ENCODE measurements at regions not wholly inside any gene's neighbourhood (a gene's known extent, or its start where the extent isn't known, plus 50 kb on each side); places are given as distances from the start of the nearest gene placed in this dataset.

- H3K27me3 ChIP-seq (ENCODE audit: control insufficient read depth, insufficient read depth, low read length), result no peaks in the 10 kb centered on the region
- no peak for TF ChIP-seq EZH2 (IDR thresholded peaks at IDR 0.05; ENCODE audit: low read length, missing control alignments)
- TF ChIP-seq, protein P1, sequence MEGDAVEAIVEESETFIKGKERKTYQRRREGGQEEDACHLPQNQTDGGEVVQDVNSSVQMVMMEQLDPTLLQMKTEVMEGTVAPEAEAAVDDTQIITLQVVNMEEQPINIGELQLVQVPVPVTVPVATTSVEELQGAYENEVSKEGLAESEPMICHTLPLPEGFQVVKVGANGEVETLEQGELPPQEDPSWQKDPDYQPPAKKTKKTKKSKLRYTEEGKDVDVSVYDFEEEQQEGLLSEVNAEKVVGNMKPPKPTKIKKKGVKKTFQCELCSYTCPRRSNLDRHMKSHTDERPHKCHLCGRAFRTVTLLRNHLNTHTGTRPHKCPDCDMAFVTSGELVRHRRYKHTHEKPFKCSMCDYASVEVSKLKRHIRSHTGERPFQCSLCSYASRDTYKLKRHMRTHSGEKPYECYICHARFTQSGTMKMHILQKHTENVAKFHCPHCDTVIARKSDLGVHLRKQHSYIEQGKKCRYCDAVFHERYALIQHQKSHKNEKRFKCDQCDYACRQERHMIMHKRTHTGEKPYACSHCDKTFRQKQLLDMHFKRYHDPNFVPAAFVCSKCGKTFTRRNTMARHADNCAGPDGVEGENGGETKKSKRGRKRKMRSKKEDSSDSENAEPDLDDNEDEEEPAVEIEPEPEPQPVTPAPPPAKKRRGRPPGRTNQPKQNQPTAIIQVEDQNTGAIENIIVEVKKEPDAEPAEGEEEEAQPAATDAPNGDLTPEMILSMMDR (conservative IDR thresholded peaks at IDR 0.05 in 1 of 2, IDR thresholded peaks at IDR 0.05 in 1 of 2; ENCODE audit: low read depth in 1 of 2, low read length in 2 of 2), result no peak
- no peaks in the 10 kb centered on the region for H3K4me1 ChIP-seq (ENCODE audit: control insufficient read depth, extremely low read depth, insufficient read depth, low read length)
- no peak overlapping the region for H3K4me2 ChIP-seq (ENCODE audit: extremely low read depth, insufficient read depth, low read length)
- no peak for DNase-seq (ENCODE audit: low read depth in 2 of 2)
- no peak overlapping the region for H2AFZ ChIP-seq (ENCODE audit: low read length)
- no peaks in the 10 kb centered on the region for H3K36me3 ChIP-seq (ENCODE audit: control insufficient read depth, insufficient read depth, low read length)
- H3K4me3 ChIP-seq (replicated peaks in 1 of 4; ENCODE audit: control extremely low read depth in 1 of 4, insufficient read depth in 1 of 4, low read depth in 3 of 4, low read length in 4 of 4), result no peak overlapping the region
- no peaks in the 10 kb centered on the region for H3K79me2 ChIP-seq (ENCODE audit: control insufficient read depth, insufficient read depth, low read length)
- no peaks in the 10 kb centered on the region for H4K20me1 ChIP-seq (ENCODE audit: control insufficient read depth, extremely low read depth, insufficient read depth, low read length)
- H3K9me3 ChIP-seq (ENCODE audit: control insufficient read depth, insufficient read depth, low read depth, low read length), result no peaks in the 10 kb centered on the region
- no peak overlapping the region for H3K9ac ChIP-seq (ENCODE audit: insufficient read depth, low read length)
- H3K27ac ChIP-seq (ENCODE audit: insufficient read depth, low read length), result no peak overlapping the region
These were observed 215.4 kb downstream of the ZC3H11B start for GRCh38 chr1:219397511-219397910.

GRCh38 chr1:219391297-219391696, 217.6 kb downstream of the LYPLAL1 start:
- Histone ChIP-seq H3K4me2 (ENCODE audit: extremely low read depth, insufficient read depth, low read length) (no peak overlapping the region), H3K9ac (ENCODE audit: insufficient read depth, low read length) (no peak overlapping the region), H3K4me1 (ENCODE audit: control insufficient read depth, extremely low read depth, insufficient read depth, low read length) (no peaks in the 10 kb centered on the region), H3K4me3 (replicated peaks in 1 of 4; ENCODE audit: control extremely low read depth in 1 of 4, insufficient read depth in 1 of 4, low read depth in 3 of 4, low read length in 4 of 4) (no peak overlapping the region), H2AFZ (ENCODE audit: low read length) (no peak overlapping the region), H4K20me1 (ENCODE audit: control insufficient read depth, extremely low read depth, insufficient read depth, low read length) (no peaks in the 10 kb centered on the region), H3K27ac (ENCODE audit: insufficient read depth, low read length) (no peak overlapping the region), H3K36me3 (ENCODE audit: control insufficient read depth, insufficient read depth, low read length) (no peaks in the 10 kb centered on the region), H3K27me3 (ENCODE audit: control insufficient read depth, insufficient read depth, low read length) (no peaks in the 10 kb centered on the region), H3K9me3 (ENCODE audit: control insufficient read depth, insufficient read depth, low read depth, low read length) (no peaks in the 10 kb centered on the region), H3K79me2 (ENCODE audit: control insufficient read depth, insufficient read depth, low read length) (no peaks in the 10 kb centered on the region)
- DNase-seq (ENCODE audit: low read depth in 2 of 2), result no peak
- TF ChIP-seq EZH2 (IDR thresholded peaks at IDR 0.05; ENCODE audit: low read length, missing control alignments), result no peak
- TF ChIP-seq, protein P1 (conservative IDR thresholded peaks at IDR 0.05 in 1 of 2, IDR thresholded peaks at IDR 0.05 in 1 of 2; ENCODE audit: low read depth in 1 of 2, low read length in 2 of 2), result no peak

- Histone ChIP-seq H3K27me3 (ENCODE audit: control insufficient read depth, insufficient read depth, low read length) (no peaks in the 10 kb centered on the region), H3K36me3 (ENCODE audit: control insufficient read depth, insufficient read depth, low read length) (no peaks in the 10 kb centered on the region), H2AFZ (ENCODE audit: low read length) (no peak overlapping the region), H3K4me1 (ENCODE audit: control insufficient read depth, extremely low read depth, insufficient read depth, low read length) (no peaks in the 10 kb centered on the region), H3K9me3 (ENCODE audit: control insufficient read depth, insufficient read depth, low read depth, low read length) (no peaks in the 10 kb centered on the region), H3K27ac (ENCODE audit: insufficient read depth, low read length) (no peak overlapping the region), H3K4me2 (ENCODE audit: extremely low read depth, insufficient read depth, low read length) (no peak overlapping the region), H3K4me3 (replicated peaks in 1 of 4; ENCODE audit: control extremely low read depth in 1 of 4, insufficient read depth in 1 of 4, low read depth in 3 of 4, low read length in 4 of 4) (no peak overlapping the region), H3K9ac (ENCODE audit: insufficient read depth, low read length) (no peak overlapping the region), H3K79me2 (ENCODE audit: control insufficient read depth, insufficient read depth, low read length) (no peaks in the 10 kb centered on the region), H4K20me1 (ENCODE audit: control insufficient read depth, extremely low read depth, insufficient read depth, low read length) (no peaks in the 10 kb centered on the region)
- DNase-seq (ENCODE audit: low read depth in 2 of 2), result no peak
- no peak for TF ChIP-seq EZH2 (IDR thresholded peaks at IDR 0.05; ENCODE audit: low read length, missing control alignments)
- TF ChIP-seq, protein P1 (conservative IDR thresholded peaks at IDR 0.05 in 1 of 2, IDR thresholded peaks at IDR 0.05 in 1 of 2; ENCODE audit: low read depth in 1 of 2, low read length in 2 of 2), result no peak
These were observed 213.5 kb downstream of the LYPLAL1 start for GRCh38 chr1:219387211-219387610.
